GM18907 (cell line): ENCODE measurements at regions not wholly inside any gene's neighbourhood (a gene's known extent, or its start where the extent isn't known, plus 50 kb on each side); places are given as distances from the start of the nearest gene placed in this dataset.

Source experiments
- ATAC-seq: cut with Tn5 transposase; IDR thresholded peaks from one replicate; pipeline ENCODE4 v1.9.1; 2021; ENCODE audit warnings: mild to moderate bottlenecking, moderate library complexity; ENCODE audit not compliant: unreplicated experiment

DNA sequence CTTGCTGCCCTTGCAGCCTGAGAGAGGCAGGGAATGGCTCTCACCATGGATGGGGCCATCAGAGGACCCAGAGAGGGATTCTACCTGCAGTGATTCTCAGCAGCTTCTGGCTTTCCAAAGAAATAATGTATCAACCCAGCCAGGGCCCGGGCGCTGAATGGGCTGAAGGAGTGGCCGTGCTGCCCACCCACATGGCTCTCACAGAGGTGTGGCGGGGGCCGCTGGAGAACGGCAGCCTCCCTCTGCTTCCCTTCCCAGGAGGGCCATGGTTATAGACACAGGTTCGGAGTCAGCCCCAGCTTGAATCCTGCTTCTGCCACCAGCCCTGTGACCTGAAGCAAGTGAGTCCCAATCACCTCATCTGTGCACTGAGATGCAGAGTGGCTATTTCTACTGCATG lies 82.7 kb downstream of the THAP12 start:
- ATAC-seq, result no peak

GRCh38 chr11:76296731-76297542 lies 84.0 kb downstream of the THAP12 start:
- no peak for ATAC-seq

- ATAC-seq, result peak; percentile 60
Measured at GRCh38 chr11:76293189-76293631, 86.9 kb upstream of the WNT11 start.

- no peak for ATAC-seq
Measured at GRCh38 chr11:76292583-76293188, 86.4 kb upstream of the WNT11 start.

- ATAC-seq, result no peak
Measured at GRCh38 chr11:76291576-76292526, 85.5 kb upstream of the WNT11 start.

DNA sequence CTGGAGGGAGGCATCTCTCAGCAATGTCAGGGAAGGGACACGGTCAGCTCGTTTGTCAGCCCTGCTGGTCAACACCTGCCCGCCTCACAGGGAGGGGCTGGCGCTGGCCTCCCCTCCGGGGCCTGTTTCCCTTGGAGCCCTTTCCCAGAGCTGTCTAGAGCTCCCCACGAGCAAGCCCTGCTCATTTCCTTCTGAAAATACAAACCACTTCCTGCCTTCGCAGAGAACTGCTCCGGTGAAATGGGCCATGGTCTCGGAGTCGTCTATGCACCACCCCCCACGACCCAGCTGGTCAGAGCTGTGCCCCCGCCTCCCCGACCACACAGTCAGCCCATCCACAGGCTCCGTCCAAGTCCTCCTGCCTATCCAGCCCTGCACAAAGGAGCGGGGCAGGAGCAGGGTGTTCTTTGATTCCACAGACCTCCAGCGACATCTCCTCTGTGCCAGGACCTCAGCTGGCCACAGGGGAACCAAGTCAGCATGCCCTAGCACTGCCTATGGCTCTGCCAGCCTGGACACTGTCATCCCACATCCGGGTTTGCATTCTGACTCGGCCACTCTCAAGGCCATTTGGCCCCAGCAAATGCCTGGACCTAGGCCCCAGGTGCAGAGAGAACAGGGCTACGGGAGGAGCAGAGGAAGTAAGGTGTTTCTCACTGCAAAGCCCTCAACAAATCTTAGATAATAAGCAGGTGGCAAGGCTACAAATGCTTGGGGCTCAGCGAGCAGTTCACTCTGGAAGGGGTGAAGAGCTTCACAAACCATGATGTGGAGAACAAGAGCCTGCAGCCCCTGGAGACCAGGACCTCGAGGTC lies 82.1 kb upstream of the WNT11 start:
- ATAC-seq, result no peak

DNA sequence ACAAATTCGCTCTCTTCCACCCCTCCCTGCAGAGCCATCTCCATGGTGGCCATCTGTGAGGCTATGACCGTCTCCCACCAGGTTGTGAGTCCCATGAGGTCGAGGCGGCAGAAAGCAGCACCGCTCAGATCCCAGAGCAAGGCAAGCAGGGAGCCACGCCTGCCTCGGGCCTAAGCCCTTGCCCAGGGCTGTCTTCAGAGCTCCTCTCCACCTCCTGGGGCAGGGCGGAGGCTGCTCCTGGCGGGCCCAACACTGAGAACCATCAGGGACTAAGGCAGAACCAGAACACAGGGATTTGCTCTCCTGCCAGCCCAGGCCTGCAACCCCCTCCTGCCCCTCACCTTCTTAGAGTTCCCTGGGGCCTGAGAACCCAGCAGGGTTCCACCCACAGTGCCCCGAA lies 80.9 kb upstream of the WNT11 start:
- no peak for ATAC-seq

- ATAC-seq, result no peak
Measured at GRCh38 chr11:76285397-76286104, 79.2 kb upstream of the WNT11 start.

DNA sequence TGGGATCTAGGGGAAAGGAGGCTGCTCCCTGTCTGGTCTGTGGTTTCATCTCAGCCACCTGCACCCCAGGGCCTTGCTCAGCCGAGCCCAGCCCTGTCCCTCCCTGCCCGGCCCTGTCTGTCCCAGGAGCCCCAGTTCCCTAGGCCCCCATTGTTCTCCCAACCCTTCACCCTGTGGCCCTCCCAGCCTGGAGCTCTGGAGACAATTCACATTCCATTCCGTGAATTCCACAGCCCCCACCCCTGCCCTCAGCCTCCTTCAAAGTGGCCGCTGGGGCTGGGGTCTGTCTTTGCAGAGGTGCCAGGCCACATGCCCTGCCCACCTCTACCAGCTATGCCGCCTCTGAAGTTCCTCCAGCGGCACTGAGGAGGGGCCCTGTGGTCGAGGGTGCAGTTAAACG lies 77.9 kb upstream of the WNT11 start:
- ATAC-seq, result no peak

DNA sequence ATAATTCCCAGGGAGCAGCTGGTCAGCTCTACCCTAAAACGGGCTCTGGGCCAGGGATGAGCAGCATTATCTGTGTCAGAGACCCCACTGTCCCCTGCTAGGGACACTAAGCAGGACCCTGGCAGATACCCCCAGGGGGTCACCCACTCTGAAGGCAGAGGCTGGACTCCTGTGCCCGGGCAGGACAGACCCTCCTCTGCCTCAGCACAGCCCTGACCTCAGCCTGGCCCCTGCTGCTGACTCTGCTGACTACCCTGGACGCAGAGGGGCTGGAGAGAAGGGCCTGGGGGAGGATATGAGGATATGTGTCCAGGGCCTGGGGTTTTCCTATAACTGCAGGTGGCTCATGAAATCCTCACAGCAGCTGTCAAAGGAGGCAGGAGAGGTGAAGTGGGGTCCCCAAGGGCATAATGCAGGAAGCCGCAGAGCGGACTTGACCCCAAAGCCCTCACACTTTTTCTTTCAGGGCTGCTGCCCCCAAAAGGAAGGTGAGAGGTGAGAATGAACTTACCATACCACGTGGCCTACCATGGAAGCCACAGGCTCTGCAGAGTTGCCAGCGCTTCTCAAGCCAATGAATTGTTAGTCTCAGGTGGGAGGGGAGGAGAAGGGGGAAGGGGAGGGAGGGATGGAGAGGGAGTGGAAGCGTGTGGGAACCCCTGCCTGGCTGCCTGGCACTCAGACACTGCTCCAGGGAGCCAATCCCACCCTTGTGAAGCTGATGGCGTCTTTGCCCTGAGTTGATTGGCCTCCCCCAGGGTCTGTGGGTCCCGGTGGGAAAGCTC lies 76.7 kb upstream of the WNT11 start:
- ATAC-seq, result no peak

DNA sequence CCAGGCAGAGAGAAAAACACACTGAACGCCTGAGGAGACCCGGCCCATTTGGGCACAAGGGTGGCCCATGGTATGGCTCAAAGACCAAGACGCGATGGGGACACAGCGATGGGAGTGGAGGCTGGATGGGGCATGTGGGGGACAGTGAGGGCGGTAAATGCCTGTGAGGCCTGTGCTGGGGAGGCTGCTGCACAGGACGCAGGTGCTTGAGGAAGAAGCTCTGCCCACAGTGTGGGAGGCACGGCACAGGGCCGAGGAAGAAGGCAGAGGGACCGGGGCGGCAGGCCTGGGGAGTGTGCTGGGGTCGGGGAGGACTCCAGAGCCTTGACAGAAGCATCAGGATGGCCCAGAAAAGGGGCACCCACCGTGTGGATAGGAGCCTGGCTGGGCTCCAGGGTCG lies 75.9 kb upstream of the WNT11 start:
- ATAC-seq, result no peak

DNA sequence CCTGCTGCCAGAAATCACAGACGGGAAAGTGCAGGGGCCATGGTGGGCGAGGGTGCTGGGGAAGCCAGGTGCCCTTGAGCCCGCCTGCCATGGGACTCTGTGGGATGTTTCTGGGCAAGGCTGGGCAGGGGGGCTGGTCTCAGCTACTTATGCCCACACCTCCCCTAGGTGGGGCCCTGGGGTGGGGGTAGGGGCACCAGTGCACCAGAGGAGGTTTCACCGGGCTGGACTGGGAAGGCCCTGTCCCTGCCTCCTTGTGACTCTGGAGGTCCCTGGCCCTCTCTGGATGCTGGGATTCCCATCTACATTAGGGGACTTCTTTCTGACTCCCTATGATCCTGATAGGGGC lies 75.2 kb upstream of the WNT11 start:
- no peak for ATAC-seq

- no peak for ATAC-seq
Measured at GRCh38 chr11:76280882-76281557, 74.7 kb upstream of the WNT11 start.

GRCh38 chr11:76280151-76280881 lies 74.0 kb upstream of the WNT11 start:
- no peak for ATAC-seq

- ATAC-seq, result no peak
Measured at GRCh38 chr11:76279646-76280045, 73.3 kb upstream of the WNT11 start.

DNA sequence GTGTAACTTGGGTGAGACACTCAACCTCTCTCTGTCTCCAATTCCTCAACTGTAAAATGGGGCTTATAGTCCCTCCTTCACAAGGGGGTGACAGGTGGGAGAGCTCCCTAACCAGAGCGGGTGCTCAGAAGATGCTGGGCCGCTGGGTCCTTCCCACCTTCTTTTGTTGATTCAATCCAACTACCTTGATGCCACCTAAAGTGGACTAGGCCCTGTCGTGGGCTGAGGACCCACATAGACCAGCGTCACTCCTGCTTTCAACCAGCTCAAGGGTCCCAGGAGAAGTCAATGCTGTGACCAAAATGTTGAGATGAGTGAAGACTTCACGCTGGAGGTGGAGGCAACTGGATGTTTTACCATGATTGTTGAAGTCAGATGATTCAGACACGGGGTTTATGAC lies 72.7 kb upstream of the WNT11 start:
- no peak for ATAC-seq

- no peak for ATAC-seq
Measured at GRCh38 chr11:76278526-76278925, 72.2 kb upstream of the WNT11 start.
